Right ventricle myocardium inferior (tissue), 1 donor: ENCODE measurements at regions not wholly inside any gene's neighbourhood (a gene's known extent, or its start where the extent isn't known, plus 50 kb on each side); places are given as distances from the start of the nearest gene placed in this dataset.
A peak's percentile ranks its signal among the peaks of the same experiment; 100 is the strongest.
"Not testable (repeated sequence)": the region's sequence is repeated elsewhere in the genome, so short reads cannot be mapped to it uniquely, and the experiment has no call there.

Experiments used
- ATAC-seq: fragments of 200-7000 bp; cut with Tn5 transposase; one replicate; pipeline ENCODE4 v1.9.1; 2020; ENCODE audit warnings: mild to moderate bottlenecking, moderate library complexity
- DNase-seq: peaks from one replicate; pipeline ENCODE4 v3.0.0; 2021; ENCODE audit errors: missing footprints
- intact Hi-C: fragments of 100-400 bp; cut with DNase I; formaldehyde crosslinking; loops from one replicate; pipeline ENCODE4 v1.11.0; 2022
- donor health status: DM: no; HTN: yes; CAD: no; lungs with severe emphysema.

DNA sequence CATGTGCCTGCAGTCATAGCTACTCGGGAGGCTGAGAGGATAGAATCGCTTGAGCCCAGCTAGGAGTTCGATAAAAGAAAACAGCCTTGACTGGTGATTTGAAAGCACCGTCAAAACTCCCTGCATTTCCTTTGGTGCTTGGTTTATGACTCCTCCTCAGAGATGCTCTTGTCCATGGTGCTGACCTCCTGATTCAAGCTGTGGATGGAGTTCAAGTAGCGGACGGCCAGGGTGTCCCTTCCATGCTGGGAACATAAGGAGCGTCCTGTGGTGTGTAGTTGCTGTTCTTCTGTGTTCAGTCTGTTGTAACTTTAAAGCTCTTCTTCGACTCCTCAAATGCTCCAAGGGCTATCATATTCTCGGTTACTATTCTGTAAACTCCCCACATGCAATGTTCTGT lies 382.5 kb upstream of the KIAA1217 start:
- ATAC-seq (no peak), DNase-seq (no peak)
- intact Hi-C loops, result no loop called here

DNA sequence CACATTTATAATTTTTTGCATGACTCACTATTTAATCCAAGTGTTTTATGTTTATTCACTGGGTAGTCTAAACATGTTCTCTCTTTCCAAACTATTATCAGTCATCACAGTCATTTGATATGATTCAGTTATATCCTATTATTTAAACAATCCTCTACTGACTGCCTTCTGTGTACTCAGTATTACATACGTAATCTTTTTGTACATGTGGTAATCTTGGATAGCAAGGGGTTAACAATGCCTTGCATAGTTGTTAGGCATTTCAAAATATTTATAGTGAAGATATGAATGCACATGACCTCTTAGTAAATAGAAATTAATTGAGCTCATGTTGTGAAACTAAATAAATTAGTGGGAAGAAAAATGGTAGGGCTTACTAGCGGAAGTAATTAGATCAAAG lies 379.4 kb upstream of the KIAA1217 start:
- intact Hi-C loops, result no loop called here
- DNase-seq (no peak), ATAC-seq (no peak)

DNA sequence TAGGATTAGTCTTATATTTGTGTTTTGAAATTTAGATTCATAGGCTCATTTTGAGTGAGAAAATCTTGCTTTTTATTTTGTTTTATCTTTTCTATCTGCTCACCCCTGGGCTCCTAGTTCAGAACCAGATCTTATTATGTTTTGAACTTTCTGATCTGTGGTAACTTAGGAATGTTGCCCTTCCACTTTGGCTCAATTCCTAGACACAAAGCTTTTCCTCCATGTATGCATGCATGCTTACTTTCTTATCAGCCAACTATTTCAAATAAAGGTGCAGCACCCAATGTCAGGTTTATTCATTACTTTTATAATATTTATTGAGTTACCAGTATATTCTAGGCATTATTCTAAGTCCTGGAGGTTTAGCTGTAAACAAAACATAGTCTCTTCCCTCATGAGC lies 374.8 kb upstream of the KIAA1217 start:
- ATAC-seq (no peak), DNase-seq (no peak)
- intact Hi-C loops, result no loop called here

DNA sequence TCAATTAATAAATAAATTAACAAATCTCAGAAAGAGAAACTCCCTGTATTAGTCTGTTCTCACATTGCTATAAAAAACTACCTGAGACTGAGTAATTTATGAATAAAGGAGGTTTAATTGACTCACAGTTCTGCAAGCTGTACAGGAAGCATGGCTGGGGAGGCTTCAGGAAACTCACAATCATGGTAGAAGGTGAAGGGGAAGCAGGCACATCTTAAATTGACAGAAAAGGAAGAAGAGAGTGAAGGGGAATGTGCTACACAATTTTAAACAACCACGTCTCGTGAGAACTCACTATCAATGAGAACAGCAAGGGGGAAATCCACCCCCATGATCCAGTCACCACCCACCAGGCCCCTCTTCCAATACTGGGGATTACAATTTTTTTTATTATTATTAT lies 358.3 kb upstream of the KIAA1217 start:
- no peak for DNase-seq
- intact Hi-C loops, result no loop called here
- ATAC-seq, result no peak

DNA sequence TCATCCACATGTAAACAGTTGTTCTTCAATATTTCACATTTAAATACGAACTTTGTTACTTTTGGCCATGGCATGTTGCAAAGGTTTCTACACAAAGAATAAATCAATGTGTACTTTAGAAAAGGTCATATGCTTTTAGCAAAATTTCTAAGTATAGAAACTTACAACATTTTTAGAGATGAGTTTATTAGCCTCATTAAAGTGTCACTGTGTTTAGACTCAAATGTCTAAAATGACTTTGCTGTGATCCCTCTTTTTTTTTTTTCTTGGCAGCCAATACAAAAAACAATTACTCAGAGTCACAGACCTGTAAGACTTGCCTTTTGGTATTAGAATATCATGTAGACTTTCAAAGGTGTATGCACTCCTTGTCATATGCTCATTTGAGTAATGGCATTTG lies 349.3 kb upstream of the KIAA1217 start:
- intact Hi-C loops, result no loop called here
- ATAC-seq, result no peak

DNA sequence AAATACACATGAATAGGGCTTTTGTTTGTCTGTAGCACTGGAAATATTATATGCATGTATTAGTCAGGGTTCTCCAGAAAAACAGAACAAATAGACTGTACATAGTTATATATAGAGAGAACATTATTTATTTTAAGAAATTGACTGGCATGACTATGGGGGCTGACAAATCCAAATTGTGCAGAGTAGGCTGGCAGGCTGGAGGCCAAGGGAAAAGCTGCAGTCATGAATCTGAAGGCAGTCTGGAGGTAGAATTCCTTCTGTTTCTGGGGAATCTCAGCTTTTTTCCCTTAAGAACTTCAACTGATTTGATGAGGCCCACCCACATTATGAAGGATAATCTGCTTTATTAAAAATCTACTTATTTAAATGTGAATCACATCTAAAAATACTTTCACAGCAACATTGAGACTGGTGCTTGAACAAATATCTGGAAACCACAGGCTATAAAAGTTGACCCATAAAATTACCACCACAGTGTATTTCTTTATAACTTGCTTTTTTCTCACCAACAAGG lies 344.2 kb upstream of the KIAA1217 start:
- intact Hi-C loops, result no loop called here
- DNase-seq (no peak), ATAC-seq (no peak)

More for the DNA sequence above, 349.3 kb upstream of the KIAA1217 start:
- no peak for DNase-seq

DNA sequence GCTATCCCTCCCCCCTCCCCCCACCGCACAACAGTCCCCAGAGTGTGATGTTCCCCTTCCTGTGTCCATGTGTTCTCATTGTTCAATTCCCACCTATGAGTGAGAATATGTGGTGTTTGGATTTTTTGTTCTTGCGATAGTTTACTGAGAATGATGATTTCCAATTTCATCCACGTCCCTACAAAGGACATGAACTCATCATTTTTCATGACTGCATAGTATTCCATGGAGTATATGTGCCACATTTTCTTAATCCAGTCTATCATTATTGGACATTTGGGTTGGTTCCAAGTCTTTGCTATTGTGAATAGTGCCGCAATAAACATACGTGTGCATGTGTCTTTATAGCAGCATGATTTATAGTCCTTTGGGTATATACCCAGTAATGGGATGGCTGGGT lies 342.0 kb upstream of the KIAA1217 start:
- ATAC-seq, intact Hi-C loops, DNase-seq: not testable (repeated sequence)

DNA sequence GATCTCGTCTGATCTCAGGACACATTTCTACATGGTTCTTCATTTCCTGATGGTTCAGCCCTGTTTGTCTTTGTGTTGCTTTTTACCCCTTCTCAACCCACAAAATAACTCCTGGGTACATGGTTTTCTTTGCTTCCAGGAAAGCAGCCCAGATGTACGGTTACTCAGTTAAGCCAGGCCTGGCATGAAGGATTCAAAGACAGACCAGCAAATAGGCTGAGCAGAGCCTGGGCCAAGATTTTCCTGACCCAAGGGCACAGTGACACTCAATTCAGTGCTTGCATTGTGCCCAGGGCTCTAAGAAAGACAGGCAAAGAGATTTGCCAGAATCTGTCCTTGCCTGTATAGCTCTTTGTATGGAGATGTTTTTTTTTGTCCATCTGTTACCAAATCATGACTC lies 340.8 kb upstream of the KIAA1217 start:
- DNase-seq (no peak), ATAC-seq (no peak)
- intact Hi-C loops, result no loop called here

DNA sequence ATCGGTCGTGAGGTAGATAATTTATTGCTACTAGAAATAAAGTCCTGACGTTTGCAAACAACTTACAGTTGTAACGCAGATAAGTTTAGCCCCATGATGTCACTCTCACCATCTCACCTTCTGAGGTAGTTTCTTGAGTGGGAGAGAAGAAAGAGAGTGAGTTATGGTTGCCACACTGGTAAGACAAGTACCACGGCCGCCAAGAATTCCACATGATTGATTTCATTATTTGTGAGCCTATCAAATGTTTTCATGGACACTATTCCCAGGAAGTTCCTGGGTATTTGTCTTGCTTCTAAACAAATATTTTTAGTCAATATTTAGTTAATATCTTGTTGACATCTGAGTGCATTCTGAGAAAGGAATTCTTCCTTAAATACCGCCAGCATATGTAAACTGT lies 339.4 kb upstream of the KIAA1217 start:
- intact Hi-C loops, result no loop called here
- no peak for ATAC-seq
- no peak for DNase-seq

DNA sequence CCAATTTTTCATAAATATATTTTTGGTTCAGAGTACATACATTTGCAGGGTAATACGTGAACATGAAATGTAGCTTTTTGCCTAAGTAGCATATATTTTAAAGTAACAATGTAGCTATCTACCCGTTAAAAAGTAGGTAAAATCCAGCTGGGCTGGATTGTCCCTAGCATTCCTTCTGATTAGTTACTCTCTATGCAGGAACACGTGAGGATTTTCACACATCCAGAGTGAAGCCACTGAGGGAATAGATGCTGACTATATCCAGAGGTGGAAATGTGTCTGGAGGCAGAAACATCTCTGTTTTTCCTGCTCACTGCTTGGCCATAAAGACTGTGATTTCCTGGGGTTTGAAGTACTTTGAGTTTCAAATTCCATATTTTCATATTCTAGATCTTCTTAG lies 338.9 kb upstream of the KIAA1217 start:
- ATAC-seq (no peak), DNase-seq (no peak)
- intact Hi-C loops, result no loop called here

DNA sequence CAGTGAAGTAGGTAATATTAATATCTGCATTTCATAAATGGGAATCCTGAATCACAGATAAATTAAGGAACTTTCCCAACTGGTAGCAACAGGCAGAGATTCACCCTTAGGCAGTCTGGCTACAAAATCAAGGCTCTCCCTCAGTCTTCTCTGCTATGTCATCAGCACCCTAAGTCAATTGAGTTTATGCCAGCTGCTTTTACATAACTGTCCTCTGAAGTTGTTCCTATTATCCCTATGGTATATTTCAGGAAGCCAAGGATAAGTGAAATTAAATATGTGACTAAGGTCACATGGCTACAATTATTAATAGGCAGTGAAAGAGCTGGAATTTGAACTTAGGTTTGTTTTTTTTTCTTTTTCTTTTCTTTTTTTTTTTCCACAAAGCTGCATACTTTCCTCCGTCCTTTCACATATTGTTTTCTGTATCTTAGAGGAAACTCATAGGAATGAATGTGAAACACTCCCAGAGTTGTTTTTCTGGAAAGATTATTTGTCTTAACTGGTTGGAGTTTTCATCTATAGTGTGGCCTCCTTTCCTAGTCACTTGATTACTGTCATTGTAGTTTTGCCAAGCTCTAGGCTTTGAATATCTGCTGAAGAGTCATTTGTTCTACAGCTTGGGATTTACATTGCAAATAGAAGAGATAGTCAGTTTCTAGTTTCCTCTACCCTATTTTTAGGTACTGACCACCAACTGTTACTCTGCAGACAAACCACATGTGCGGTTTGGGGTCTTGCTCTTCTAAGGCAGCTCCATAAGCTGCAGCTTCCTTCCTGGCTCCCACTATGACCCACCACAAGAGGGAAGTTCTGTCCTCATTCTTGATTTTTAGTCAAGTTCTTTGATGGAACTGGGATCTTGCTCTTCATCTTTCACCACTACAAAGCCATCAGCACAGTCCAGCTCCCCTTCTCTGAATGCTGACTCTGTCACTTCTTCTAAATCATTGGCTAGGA lies 338.0 kb upstream of the KIAA1217 start:
- intact Hi-C loops, result no loop called here
- ATAC-seq (no peak), DNase-seq (no peak)

DNA sequence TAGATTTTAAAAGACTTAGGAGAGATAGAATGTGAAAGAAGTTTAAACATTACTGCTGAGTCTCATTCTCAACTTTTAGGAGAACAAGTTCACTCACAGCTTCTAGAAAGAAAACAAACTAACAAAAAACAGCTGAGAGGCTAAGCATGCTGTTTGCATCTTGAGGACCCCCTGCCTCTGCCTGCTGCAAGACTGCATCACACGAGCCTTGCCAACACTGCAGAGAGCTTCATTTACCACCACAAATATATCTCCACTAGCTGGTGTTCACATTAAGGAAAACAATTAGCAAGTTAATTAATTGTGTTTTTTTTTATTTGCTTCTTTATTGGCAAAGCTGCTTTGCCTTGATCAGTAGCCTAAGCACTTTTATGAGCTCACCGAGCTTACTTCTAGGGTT lies 336.6 kb upstream of the KIAA1217 start:
- intact Hi-C loops, result no loop called here
- DNase-seq (no peak), ATAC-seq (no peak)

DNA sequence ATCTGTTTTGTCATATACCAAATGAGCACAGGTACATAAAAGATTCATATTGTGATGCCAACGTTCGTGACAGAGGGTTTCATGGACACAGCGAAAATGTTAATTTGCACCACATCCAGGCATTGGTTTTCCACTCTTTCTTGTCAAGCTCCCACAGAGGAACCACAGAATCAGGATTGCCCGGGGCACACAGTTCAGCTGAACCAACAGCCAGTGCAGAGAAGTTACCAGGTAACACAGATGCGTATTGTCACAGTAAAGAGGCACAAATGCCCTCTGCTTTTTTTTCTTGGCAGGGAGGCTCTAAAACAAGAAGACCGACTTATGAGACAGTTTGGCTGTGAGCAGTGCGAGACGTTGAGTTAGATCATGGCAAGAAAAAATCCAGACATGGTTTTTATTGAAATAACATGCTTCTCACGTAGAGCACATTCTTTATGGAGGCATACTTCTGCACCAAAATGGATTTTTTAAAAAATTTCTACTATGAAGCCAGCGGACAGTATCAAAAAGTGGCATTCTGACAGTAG lies 331.1 kb upstream of the KIAA1217 start:
- intact Hi-C loops, result no loop called here
- ATAC-seq, result no peak
- DNase-seq, result no peak

DNA sequence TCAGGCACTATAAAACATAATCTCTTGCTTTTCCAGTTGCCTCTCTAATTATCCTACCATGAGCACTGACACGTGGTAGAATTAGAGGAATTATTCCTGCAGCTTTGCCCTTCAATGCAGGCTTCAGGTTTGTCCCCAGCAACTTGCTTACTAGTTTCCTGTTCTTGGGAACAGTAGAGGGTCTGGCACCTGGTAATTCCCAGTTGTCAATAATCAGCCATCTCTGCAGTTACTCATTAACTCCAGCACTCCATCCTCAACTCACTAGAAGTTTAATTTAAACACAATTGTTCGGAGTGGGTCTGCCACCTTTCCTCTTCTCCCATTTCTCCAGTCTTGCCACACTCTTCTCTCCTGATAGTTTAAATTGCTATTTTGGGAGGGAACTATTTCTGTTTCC lies 324.3 kb upstream of the KIAA1217 start:
- DNase-seq (no peak), ATAC-seq (no peak)
- intact Hi-C loops, result no loop called here

DNA sequence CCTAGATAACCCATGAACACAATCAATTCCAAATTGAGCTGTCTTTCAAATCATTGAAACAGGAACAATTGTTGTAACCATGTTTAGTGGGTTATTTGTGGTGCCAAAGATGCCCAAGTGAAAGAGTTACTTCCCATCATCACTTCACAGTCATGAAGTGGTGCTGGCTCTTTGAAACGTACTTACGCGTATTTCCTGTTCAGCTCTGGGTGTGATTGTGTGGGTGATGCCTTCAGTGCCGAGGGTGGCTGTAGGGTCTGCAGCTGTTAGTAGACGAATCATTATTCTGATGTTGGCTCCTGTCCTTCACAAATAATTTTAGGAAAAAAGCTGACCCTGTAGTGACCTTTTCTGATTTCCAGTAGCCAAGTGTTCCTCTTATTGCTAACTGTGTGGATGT lies 323.1 kb upstream of the KIAA1217 start:
- intact Hi-C loops, result no loop called here

DNA sequence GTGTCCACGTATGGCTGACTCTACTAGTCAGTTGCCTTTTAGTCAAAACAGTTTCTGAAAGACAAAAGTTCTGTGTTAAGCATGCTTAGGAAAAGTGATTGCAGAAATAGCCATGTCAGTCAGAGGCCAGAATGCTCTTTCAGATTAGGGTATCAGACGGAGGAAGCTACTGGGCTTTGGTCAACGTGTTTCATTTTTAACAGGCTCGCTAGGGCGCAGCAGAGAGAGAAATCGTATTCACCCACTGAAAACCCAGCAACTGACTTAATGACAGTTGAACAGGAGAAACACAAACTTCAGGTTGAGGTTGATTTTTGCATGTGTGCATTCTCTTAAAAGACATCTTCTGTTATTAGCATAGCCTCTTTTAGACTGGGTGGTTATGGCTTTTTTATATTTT lies 322.6 kb upstream of the KIAA1217 start:
- ATAC-seq, result no peak
- intact Hi-C loops, result no loop called here
- no peak for DNase-seq

More for the DNA sequence above, 323.1 kb upstream of the KIAA1217 start:
- ATAC-seq (no peak), DNase-seq (no peak)

DNA sequence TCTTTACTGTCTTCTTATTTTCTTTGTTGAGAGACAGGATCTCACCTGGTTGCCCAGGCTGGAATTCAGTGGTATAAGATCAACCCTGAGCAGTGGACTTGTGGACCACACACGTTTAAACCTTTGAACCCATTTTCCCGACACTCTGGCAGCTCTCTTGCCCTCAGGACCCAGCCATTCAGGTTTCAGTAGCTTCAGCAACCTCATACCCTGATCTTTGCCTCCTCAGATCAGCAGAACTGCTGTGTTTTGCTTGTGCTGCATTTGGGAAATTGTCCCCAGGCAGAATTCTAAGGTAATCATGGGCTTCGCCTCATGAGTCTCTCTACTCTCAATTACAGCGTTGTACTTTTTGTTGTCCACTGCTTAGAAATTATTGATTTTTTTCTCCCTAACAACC lies 317.6 kb upstream of the KIAA1217 start:
- ATAC-seq (no peak), DNase-seq (no peak)
- intact Hi-C loops, result no loop called here

DNA sequence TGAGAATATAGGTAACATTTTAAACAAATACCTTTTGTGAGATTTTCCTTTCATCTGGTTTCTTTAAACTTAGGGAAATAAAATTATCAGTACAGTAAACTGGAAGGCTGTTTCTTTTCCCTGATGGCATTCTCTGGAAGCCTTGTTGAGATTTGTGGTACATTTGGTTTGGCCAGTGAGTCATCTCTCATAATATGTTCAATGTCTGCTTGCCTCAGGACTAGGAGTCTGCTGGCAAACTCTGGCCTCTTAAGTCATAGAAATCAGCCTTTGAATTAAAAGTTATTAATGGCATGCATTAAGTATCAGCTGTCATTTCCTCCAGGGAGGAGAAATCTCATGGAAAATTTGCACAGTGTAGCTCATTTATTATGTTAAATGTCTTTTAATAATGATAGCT lies 316.6 kb upstream of the KIAA1217 start:
- intact Hi-C loops, result no loop called here
- no peak for ATAC-seq
- no peak for DNase-seq

DNA sequence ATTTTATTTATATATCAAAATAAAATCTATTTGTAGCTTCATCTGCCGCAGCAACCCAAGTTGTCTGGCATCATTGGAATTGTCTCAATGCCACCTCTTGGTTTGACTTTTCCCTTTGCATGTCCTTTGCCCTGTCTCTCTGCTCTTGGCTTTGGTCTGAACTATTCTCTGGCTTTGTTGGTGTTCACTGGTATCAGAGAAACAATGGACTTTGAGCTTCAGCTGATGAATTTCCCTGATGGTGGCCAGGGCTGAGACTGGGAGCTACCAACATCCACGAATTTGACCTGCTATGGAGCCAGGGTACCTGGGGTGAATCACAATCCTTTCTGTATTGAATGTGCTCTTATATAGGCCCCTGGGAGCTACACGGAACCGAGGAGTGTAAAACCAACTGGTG lies 311.7 kb upstream of the KIAA1217 start:
- intact Hi-C loops, result no loop called here
- ATAC-seq (no peak), DNase-seq (no peak)

DNA sequence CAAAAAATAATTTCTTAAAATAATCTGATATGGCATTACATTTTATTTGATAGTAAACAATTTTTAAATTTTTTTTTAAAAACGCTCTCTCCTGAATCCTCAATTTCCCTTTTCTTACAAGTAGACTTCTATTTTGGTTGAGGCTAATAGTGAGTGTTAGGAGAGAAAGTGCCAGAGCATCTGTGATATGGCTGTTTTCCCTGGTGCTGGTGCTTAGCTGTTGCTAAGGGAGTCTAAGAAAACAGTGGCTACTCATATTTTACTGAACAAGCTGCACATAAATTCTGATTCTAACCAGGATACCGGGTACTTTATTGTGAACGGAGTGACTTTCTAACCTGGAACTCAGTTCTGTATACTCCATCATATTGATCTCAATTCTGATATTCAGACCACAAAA lies 311.1 kb upstream of the KIAA1217 start:
- intact Hi-C loops, result no loop called here
- DNase-seq (no peak), ATAC-seq (peak; percentile 79)
